GM21723 (cell line): ENCODE measurements at regions not wholly inside any gene's neighbourhood (a gene's known extent, or its start where the extent isn't known, plus 50 kb on each side); places are given as distances from the start of the nearest gene placed in this dataset.

ENCODE experiments used
- ATAC-seq: cut with Tn5 transposase; IDR thresholded peaks from one replicate; pipeline ENCODE4 v1.9.1; 2021; ENCODE audit warnings: mild to moderate bottlenecking, moderate library complexity; ENCODE audit not compliant: unreplicated experiment

- ATAC-seq, result no peak
Observed at GRCh38 chr2:41992056-41992642, 55.7 kb upstream of the PKDCC start.

- no peak for ATAC-seq
Observed at GRCh38 chr2:41992671-41993434, 55.0 kb upstream of the PKDCC start.

GRCh38 chr2:41993435-41993925 lies 54.3 kb upstream of the PKDCC start:
- no peak for ATAC-seq

- no peak for ATAC-seq
Observed at GRCh38 chr2:41994233-41994637, 53.6 kb upstream of the PKDCC start.

- no peak for ATAC-seq
Observed at GRCh38 chr2:41994661-41995060, 53.2 kb upstream of the PKDCC start.

- ATAC-seq, result no peak
Observed at GRCh38 chr2:41997561-41997960, 50.3 kb upstream of the PKDCC start.
